Sigmoid colon (tissue), 3 donors: ENCODE measurements at regions not wholly inside any gene's neighbourhood (a gene's known extent, or its start where the extent isn't known, plus 50 kb on each side); places are given as distances from the start of the nearest gene placed in this dataset.

Experiments
- CTCF ChIP-seq, 4 experiments: fragments of 450-650 bp in 3 of 4; fragments of 200-600 bp in 1 of 4; IDR thresholded peaks; one replicate each; pipeline ENCODE4 v1.5.1; 2016 to 2019; ENCODE audit warnings: antibody characterized with exemption in 4 of 4, mild to moderate bottlenecking in 3 of 4, moderate library complexity in 2 of 4
- POLR2A ChIP-seq, 2 donors: fragments of 450-650 bp; IDR thresholded peaks; one replicate each; pipeline ENCODE4 v1.6.1; 2016; ENCODE audit warnings: antibody characterized with exemption in 2 of 2, mild to moderate bottlenecking in 2 of 2, moderate library complexity in 2 of 2

GRCh38 chr20:61065853-61066252 lies 186.2 kb upstream of the CDH4 start:
- TF ChIP-seq POLR2A (IDR thresholded peaks at IDR 0.05) (no peak), CTCF (IDR thresholded peaks at IDR 0.05) (no peak)
